GM10266 (cell line): ENCODE measurements at regions not wholly inside any gene's neighbourhood (a gene's known extent, or its start where the extent isn't known, plus 50 kb on each side); places are given as distances from the start of the nearest gene placed in this dataset.
"Not testable (repeated sequence)": the region's sequence is repeated elsewhere in the genome, so short reads cannot be mapped to it uniquely, and the experiment has no call there.

Experiments used
- DNase-seq: peaks from one replicate; pipeline ENCODE4 v3.0.0; 2012; ENCODE audit errors: extremely low spot score
- TF ChIP-seq, protein P1 (sequence below): IDR thresholded peaks from 2 replicates; pipeline ENCODE4 v1.5.1; 2012; ENCODE audit warnings: mild to moderate bottlenecking, low read depth; ENCODE audit not compliant: control insufficient read depth, insufficient read depth; ENCODE audit errors: missing control alignments

DNA sequence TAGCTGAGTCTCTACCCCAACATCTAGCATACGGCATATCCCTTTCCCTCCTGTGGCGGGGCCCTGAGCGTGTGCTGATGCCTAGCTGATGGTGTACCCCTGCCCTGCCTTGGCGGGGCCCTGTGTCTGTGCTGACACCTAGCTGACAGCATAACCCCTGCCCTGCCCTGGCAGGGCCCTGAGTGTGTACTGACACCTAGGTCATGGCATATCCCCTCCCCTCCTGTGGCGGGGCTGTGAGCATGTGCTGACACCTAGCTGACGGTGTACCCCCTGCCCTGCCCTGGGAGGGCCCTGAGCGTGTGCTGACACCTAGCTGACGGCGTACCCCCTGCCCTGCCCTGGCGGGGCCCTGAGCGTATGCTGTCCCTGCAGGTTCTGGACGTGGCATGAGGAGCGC is 414.0 kb upstream of the AMELY start:
- TF ChIP-seq, protein P1, sequence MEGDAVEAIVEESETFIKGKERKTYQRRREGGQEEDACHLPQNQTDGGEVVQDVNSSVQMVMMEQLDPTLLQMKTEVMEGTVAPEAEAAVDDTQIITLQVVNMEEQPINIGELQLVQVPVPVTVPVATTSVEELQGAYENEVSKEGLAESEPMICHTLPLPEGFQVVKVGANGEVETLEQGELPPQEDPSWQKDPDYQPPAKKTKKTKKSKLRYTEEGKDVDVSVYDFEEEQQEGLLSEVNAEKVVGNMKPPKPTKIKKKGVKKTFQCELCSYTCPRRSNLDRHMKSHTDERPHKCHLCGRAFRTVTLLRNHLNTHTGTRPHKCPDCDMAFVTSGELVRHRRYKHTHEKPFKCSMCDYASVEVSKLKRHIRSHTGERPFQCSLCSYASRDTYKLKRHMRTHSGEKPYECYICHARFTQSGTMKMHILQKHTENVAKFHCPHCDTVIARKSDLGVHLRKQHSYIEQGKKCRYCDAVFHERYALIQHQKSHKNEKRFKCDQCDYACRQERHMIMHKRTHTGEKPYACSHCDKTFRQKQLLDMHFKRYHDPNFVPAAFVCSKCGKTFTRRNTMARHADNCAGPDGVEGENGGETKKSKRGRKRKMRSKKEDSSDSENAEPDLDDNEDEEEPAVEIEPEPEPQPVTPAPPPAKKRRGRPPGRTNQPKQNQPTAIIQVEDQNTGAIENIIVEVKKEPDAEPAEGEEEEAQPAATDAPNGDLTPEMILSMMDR: no peak
- DNase-seq: no peak

DNA sequence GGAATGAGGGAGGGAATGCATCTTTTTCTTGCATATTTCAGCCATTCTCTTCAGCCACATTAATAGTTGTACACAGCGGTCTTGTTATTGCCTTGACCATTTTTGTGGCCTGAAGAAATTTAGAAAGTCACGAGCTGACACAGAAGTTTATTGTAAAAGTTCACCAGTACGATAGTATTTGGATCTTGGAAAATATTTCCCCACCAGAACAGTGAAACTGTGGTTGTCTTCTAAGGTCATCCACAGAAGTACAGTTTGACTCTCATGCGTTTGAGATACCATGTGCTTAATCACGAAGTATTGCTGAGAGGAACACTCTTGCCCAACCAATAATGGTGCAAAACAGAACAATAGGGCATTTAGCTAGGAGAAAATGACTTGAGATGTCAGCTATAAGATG is 409.2 kb upstream of the AMELY start:
- TF ChIP-seq, protein P1: no peak
- DNase-seq: no peak

DNA sequence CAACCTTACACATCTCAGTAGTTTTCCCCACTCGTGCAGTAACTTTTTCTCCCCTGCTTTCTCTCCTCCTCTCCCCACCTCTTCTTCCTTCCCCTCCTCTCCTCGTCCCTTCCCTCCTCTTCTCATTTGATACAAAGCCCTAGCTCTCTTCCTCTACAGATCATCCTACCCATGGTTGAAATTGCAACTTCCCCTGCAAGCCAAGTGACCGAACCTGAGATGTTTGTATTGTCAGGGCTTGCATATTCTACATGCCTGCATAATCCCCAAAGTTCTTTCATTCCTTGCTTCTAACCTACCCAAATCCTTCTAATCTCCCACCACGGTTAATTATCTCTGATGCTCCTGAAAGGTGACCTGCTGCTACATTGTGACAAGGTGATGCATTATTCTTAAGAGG is 408.6 kb upstream of the AMELY start:
- DNase-seq: not testable (repeated sequence)

DNA sequence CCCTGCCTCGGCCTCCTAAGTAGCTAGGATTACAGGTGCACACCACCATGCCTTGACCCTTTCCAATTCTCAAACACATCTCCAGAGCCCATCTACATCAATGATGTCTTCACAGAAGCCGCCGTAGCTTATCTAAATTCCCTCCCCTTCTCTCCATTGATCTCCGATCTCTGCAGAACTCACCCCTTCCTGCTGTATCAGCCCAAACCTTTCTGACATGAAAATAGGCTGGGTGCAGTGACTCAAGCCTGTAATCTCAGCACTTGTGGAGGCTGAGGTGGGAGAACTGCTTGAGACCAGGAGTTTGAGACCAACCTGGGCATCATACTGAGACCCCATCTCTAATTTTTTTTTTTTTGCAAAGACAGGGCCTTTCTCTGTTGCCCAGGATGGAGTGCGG is 406.6 kb upstream of the AMELY start:
- TF ChIP-seq, protein P1: no peak
- DNase-seq: no peak

DNA sequence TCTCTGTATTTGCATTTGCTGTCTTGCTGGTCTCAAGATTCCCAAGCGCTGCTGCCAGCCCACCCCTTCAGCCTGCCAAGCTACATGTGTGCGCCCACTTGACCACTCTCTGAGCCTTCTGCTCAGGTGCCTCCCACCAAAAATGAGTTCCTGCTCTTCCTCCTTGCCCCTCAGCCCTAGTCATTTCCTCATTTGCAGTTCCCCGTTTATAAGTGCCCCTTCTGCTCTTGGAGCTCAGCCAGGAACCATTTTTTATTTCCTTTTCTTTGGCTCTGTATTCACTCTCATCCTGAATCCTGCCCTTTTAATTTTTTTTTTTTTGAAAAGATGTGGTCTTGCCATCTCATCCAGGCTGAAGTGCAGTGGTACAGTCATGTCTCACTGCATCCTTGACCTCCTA is 406.0 kb upstream of the AMELY start:
- TF ChIP-seq, protein P1: no peak
- no peak for DNase-seq

DNA sequence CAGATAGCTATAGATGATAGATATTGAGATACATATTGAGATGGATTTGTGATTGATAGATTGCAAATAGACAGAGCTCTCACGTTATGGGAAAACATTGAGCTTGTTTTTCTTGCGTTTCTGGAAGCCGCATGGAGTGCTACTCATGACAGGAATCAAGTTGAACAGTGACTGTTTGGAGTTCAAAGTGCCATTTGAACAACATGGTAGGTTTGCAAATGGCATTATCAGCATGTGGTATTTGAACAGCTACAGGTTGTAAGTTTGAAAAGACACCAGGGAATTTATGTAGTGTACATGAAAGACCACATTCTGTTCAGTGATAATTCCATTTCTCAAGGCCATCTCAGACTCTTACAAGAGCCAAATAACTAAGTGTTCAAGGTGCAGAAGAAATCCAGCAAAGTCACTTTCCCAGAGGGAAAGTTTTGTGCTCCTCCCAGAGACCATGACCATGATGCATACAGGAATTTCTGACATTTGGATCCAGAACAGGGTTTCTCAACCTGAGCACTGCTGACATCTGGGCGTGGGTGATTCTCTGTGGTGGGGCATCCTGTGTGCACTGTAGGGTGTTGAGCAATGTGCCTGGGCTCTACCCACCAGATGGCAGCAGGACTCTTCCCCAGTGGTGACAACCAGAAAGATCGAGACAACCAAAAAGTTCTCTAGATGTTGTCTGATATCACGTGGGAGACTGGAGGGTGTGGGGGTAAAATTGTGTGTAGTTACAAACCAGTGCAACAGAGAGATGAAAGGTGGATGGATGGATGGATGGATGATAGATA is 399.1 kb upstream of the AMELY start:
- TF ChIP-seq, protein P1: no peak
- no peak for DNase-seq

DNA sequence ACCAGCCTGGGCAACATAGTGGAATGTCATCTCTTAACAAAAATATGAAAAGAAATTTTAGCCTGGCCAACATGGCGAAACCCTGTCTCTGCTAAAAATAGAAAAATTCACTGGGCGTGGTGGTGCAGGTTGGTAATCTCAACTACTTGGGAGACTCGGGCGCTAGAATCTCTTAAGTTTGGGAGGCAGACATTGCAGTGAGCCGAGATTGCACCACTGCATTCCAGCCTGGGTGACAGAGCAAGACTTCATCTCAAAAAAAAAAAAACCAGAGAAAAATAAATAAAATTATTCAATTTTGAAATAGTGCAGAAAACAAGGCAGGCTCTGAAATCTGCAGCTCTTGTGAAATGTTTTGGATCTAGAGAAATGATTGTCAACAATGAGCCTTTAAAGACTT is 397.3 kb upstream of the AMELY start:
- TF ChIP-seq, protein P1: no peak
- no peak for DNase-seq

DNA sequence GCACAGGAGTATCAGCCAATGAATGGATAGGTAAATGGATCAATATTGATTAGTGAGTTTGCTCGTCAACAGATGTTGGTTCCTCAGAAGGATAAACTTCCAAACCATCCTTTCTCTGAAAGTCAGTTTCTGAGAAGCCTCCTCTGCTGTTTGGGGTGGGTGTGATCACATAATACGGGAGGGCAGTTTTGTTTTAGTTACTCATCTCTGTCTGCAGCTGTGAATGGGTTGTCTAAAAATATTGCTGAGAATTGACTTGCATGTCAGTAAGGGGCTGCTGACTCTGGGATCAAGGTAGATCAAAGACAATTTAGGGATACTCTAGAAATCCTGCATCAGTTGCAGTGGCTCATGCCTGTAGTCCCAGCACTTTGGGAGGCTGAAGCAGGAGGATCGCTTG is 390.8 kb upstream of the AMELY start:
- TF ChIP-seq, protein P1: no peak

More for the DNA sequence above, 390.8 kb upstream of the AMELY start:
- no peak for DNase-seq
